ES-I3 (cell line): ENCODE measurements at regions not wholly inside any gene's neighbourhood (a gene's known extent, or its start where the extent isn't known, plus 50 kb on each side); places are given as distances from the start of the nearest gene placed in this dataset.
"Not testable (repeated sequence)": the region's sequence is repeated elsewhere in the genome, so short reads cannot be mapped to it uniquely, and the experiment has no call there.

Experiments used
- H3K36me3 ChIP-seq: 2 replicates; pipeline ENCODE4 v1.6.1; 2013; ENCODE audit warnings: mild to moderate bottlenecking, low read length, control low read depth, moderate library complexity; ENCODE audit not compliant: insufficient read depth
- H3K4me1 ChIP-seq: 2 replicates; pipeline ENCODE4 v1.6.1; 2013; ENCODE audit warnings: mild to moderate bottlenecking, control low read depth, low read length; ENCODE audit not compliant: insufficient read depth
- H3K9ac ChIP-seq: 2 replicates; pipeline ENCODE4 v1.6.1; 2013; ENCODE audit warnings: low read depth, mild to moderate bottlenecking, low read length, moderate library complexity
- H3K9me3 ChIP-seq: 2 replicates; pipeline ENCODE4 v1.6.1; 2013; ENCODE audit warnings: mild to moderate bottlenecking, low read length, moderate library complexity; ENCODE audit not compliant: control insufficient read depth, insufficient read depth

DNA sequence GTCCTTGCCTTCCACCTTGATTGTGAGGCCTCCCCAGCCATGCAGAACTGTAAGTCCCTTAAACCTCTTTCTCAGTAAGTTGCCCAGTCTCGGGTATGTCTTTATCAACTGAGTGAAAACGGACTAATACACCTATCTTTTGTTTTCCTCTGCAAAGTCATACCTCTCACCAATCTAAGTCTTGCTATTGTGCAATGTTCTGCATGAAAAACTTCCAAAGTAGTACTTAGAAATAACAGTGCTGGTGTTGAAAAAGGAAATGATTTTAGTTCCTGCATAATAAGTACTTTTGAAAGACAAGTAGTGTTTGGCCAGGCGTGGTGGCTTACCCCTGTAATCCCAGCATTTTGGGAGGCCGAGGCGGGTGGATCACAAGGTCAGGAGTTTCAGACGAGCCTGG is 573.5 kb downstream of the ANKRD50 start:
- H3K4me1 ChIP-seq, result no peaks in the 10 kb centered on the region
- H3K36me3 ChIP-seq, result no peaks in the 10 kb centered on the region
- no peak overlapping the region for H3K9ac ChIP-seq
- no peaks in the 10 kb centered on the region for H3K9me3 ChIP-seq

- Histone ChIP-seq H3K36me3 (no peaks in the 10 kb centered on the region), H3K4me1 (no peaks in the 10 kb centered on the region), H3K9ac (no peak overlapping the region), H3K9me3 (no peaks in the 10 kb centered on the region)
Observed at GRCh38 chr4:124143632-124144031, 568.9 kb downstream of the ANKRD50 start.

DNA sequence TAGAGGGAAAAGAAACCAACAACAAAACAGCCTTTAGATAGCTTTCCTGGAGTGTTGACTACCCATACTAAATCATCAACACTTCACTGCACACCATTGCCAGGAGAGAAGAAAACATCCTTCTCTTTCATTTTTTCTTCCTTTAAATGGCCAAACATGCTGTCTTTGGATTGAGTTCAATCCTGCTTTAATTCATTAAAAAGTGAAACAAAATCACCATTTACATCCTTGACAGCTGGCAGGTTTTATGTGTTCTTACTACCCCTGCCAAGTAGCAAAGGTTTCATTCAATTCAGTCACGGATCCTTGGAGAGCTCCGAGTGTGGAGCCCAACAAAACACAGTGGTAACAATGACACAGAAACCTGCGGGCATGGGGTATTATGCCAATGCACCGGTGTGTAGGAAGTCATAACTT is 568.3 kb downstream of the ANKRD50 start:
- Histone ChIP-seq H3K9me3 (no peaks in the 10 kb centered on the region), H3K9ac (no peak overlapping the region), H3K4me1 (no peaks in the 10 kb centered on the region), H3K36me3 (no peaks in the 10 kb centered on the region)

DNA sequence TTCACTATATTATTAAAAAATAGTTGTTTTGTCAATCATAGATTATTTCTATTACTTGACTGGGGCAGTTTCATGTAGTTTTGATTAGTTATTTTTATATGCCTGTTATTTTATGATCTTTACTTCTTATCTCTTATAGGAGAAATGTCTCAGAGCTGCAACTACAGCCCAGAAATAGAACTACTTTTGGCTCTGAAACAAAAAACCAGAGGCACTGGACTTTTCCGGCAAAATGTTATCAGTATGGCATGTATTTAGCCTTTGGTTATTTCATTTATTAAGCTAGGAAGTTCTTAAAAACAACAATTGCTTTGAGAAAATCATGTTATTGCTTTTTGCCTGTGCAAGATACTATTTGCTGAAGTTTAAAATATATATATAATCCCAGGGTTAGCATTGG is 566.5 kb downstream of the ANKRD50 start:
- no peaks in the 10 kb centered on the region for H3K4me1 ChIP-seq
- H3K9ac ChIP-seq, result no peak overlapping the region
- no peaks in the 10 kb centered on the region for H3K36me3 ChIP-seq
- no peaks in the 10 kb centered on the region for H3K9me3 ChIP-seq

- Histone ChIP-seq H3K36me3 (no peaks in the 10 kb centered on the region), H3K9ac (no peak overlapping the region), H3K9me3 (no peaks in the 10 kb centered on the region), H3K4me1 (no peaks in the 10 kb centered on the region)
Observed at GRCh38 chr4:124151031-124151430, 561.5 kb downstream of the ANKRD50 start.

DNA sequence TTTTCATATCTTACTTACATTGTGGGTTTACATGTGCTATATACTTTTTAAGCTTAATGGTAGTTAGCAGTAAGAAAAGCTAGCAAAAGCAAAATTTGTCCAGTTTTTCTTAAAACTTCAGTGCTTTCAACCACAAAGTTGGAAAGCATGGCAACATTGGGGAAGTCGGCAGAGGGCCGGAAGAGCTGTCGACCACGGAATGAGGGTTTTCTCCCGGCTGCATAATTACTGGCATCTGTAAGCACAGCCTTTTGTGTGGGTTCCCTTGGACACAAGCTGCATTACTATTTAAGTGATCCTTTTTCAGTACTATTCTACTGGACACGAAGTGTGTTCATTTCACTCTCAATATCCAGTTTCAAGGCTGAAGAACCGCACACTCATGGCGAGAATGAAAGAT is 560.4 kb downstream of the ANKRD50 start:
- H3K36me3 ChIP-seq, result no peaks in the 10 kb centered on the region
- H3K9ac ChIP-seq, result no peak overlapping the region
- no peaks in the 10 kb centered on the region for H3K4me1 ChIP-seq
- no peaks in the 10 kb centered on the region for H3K9me3 ChIP-seq

- Histone ChIP-seq H3K36me3 (no peaks in the 10 kb centered on the region), H3K4me1 (no peaks in the 10 kb centered on the region), H3K9me3 (no peaks in the 10 kb centered on the region), H3K9ac (no peak overlapping the region)
Observed at GRCh38 chr4:124155239-124155638, 557.3 kb downstream of the ANKRD50 start.

GRCh38 chr4:124157396-124158083 is 555.0 kb downstream of the ANKRD50 start:
- no peak overlapping the region for H3K9ac ChIP-seq
- H3K9me3 ChIP-seq, result no peaks in the 10 kb centered on the region
- no peaks in the 10 kb centered on the region for H3K4me1 ChIP-seq
- H3K36me3 ChIP-seq, result no peaks in the 10 kb centered on the region

DNA sequence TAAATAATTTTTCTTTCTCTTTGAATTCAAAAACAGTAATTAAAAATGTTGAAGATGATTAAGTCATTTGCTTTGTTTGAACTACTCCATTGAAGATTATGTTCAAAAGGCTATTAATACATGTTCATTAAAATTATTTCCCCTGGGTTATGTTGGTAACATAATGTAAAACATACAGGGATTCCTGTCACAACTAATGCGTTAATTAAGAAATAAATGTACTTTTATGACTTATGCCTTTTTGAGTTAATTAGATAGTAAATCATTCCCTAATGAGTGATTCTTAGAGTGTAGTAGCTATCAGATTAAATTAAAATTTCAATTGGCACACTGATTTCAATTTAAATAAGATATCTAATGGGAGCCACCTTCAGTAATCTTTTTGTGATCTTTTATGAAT is 549.1 kb downstream of the ANKRD50 start:
- no peaks in the 10 kb centered on the region for H3K4me1 ChIP-seq
- no peaks in the 10 kb centered on the region for H3K9me3 ChIP-seq
- H3K36me3 ChIP-seq, result no peaks in the 10 kb centered on the region
- H3K9ac ChIP-seq, result no peak overlapping the region

DNA sequence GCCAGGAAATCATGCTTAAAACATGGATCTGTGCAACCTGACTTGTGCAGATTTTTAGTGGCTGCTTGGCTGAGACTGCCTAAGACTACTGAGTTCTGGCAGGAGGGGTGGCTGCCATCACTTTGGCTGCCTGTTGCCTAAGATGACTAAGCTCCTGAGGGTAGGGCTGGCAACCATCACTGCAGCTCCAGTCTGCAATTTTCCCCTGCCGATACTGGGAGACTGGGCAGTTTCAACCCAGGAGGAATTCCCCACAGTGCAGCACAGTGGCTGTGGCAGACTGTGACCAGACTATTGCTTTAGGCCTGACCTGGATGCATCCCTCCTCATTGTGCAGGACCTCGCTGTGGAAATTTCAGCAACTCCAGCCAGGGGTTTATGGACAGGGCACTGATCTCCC is 544.9 kb downstream of the ANKRD50 start:
- H3K9ac ChIP-seq, result no peak overlapping the region
- H3K36me3 ChIP-seq, result no peaks in the 10 kb centered on the region
- H3K9me3 ChIP-seq, result no peaks in the 10 kb centered on the region
- no peaks in the 10 kb centered on the region for H3K4me1 ChIP-seq

DNA sequence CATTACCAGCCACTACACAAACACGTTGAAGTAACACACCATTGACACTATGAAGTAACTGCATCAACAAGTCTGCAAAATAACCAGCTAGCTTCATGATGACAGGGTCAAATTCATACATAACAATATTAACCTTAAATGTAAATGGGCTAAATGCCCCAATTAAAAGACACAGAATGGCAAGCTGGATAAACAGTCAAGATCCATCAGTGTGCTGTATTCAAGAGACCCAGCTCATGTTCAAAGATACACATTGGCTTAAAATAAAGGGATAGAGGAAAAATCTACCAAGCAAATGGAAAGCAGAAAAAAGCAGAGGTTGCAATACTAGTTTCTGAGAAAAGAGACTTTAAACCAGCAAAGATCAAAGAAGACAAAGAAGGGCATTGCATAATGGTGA is 543.0 kb downstream of the ANKRD50 start:
- not testable (repeated sequence) for H3K36me3 ChIP-seq, H3K4me1 ChIP-seq, H3K9me3 ChIP-seq, H3K9ac ChIP-seq

DNA sequence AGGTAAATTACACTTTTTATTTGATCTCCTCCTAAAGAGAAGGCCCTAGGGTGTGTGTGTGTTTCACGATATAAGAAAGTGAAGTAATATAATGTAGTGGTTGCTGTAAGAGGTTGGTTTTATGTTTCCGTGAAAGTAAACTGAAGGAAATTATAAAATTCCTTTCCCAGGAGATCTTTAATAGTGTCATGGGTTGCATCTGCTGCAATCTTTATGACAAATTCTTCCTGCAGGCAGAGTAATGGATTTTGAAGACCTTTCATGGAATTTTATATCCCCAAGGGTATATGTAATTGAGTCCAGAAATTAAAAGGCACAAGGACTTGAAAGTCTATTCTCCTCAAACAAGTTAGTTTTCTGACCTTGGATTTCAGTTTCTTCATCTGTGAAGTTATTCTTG is 538.6 kb downstream of the ANKRD50 start:
- no peaks in the 10 kb centered on the region for H3K9me3 ChIP-seq

DNA sequence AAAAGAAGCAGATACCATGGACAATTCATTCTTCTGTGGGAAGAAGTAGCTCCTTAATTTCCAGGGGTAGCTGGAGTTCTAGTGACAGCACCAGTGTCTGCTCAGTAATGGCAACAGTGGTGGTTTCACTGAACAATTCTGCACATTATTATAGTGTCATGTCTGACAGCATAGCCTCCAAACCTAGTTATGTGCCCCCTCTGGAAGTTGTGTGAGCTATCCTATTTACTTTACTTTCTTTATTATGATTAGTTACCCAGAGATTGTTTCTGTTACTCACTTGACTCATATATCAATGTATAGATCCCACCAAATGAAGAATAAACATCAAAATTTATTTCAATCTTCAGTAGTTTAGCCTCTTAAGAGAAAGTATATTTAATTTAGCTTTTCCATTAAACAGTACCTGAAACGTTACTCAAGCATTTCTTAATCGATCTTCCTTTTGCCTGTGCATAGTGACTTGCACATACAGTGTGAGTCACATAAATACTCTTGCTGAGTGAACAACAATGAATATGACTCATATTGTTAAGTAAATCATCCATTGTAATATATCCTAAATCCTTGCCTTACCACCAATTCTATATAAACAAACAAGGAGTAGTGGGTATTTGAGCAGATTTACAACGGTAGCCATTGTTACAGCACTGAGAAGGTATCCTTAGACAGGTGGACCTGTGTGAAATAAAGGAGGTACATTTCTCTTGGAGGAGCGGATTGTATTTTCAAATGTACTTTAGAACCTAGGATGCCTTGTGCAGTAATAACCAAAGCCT is 534.7 kb downstream of the ANKRD50 start:
- H3K9ac ChIP-seq, result no peak overlapping the region
- no peaks in the 10 kb centered on the region for H3K9me3 ChIP-seq
- H3K4me1 ChIP-seq, result peaks cover under 1% of the 10 kb centered on the region; the same call in 1 of the 2 replicates
- H3K36me3 ChIP-seq, result no peaks in the 10 kb centered on the region

More for the DNA sequence above, 538.6 kb downstream of the ANKRD50 start:
- Histone ChIP-seq H3K4me1 (no peaks in the 10 kb centered on the region), H3K36me3 (no peaks in the 10 kb centered on the region), H3K9ac (no peak overlapping the region)

DNA sequence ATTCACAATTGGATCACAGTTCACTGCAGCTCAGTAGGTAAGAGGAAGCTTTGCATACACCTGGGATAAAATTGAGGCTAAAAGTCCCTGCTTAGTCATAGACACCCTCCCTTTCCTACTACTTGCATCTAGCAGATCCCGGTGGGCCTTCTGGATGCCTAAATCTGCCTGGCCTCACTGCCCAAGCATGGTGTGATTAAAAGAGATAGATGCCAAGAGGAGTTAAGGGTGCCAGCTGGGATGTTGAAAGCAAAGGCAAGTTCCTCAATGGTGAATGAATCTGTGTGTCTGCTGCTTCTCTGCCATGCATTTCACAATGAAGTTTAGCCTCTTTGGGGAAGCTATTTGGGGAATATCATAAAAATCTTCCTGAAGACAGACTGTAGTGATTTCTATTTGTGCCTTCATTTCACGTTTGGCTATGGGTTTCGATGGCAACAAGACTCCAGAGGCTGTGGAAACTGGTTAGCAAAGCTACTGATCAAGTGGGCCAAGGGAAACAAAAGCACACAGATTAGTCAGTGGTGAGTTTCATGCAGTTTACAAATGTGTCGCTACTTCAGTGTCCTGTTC is 534.0 kb downstream of the ANKRD50 start:
- no peaks in the 10 kb centered on the region for H3K9me3 ChIP-seq
- H3K4me1 ChIP-seq, result peaks cover 5% of the 10 kb centered on the region; the same call in 1 of the 2 replicates
- H3K36me3 ChIP-seq, result no peaks in the 10 kb centered on the region
- H3K9ac ChIP-seq, result no peak overlapping the region
